ENCODE measurements at regions not wholly inside any gene's neighbourhood (a gene's known extent, or its start where the extent isn't known, plus 50 kb on each side); places are given as distances from the start of the nearest gene placed in this dataset.

GRCh38 chr6:169968541-169969270 is 217.3 kb downstream of the ERMARD start:
- TF ChIP-seq GATA2 (IDR thresholded peaks at IDR 0.05; ENCODE audit: low read depth, low read length) (no peak), GATA3 (IDR thresholded peaks at IDR 0.05; ENCODE audit: low read depth, low read length) (no peak)
